ENCODE measurements at regions not wholly inside any gene's neighbourhood (a gene's known extent, or its start where the extent isn't known, plus 50 kb on each side); places are given as distances from the start of the nearest gene placed in this dataset.

GRCh38 chr14:30221546-30221945 lies 293.9 kb upstream of the PRKD1 start:
- no peak for TF ChIP-seq EZH2phosphoT487 (IDR thresholded peaks at IDR 0.05; ENCODE audit: borderline replicate concordance)
- no peak for TF ChIP-seq CTCF (conservative IDR thresholded peaks at IDR 0.05; ENCODE audit: low read length)
- Histone ChIP-seq H3K9me2 (replicated peaks; ENCODE audit: low read depth, low read length) (no peaks in the 10 kb centered on the region), H2AFZ (ENCODE audit: low read length) (no peak overlapping the region)

GRCh38 chr14:30223385-30223785 lies 295.7 kb upstream of the PRKD1 start:
- Histone ChIP-seq H3K4me3 (ENCODE audit: low read length, poor library complexity, severe bottlenecking) (no peak overlapping the region), H3K9me2 (replicated peaks; ENCODE audit: low read depth, low read length) (no peaks in the 10 kb centered on the region), H3F3A (ENCODE audit: low read depth) (no peaks in the 10 kb centered on the region), H4K20me1 (ENCODE audit: insufficient read depth, low read length, poor library complexity, severe bottlenecking) (no peaks in the 10 kb centered on the region), H3K9me3 (ENCODE audit: insufficient read depth, low read depth, low read length) (no peaks in the 10 kb centered on the region), H3K36me3 (ENCODE audit: insufficient read depth, low read length) (no peaks in the 10 kb centered on the region), H3K9ac (ENCODE audit: low read depth, low read length, poor library complexity, severe bottlenecking) (no peak overlapping the region), H3K27me3 (ENCODE audit: insufficient read depth, low read length, poor library complexity, severe bottlenecking) (no peaks in the 10 kb centered on the region), H3K4me1 (ENCODE audit: insufficient read depth, low read length, poor library complexity, severe bottlenecking) (no peaks in the 10 kb centered on the region), H2AFZ (ENCODE audit: low read length) (no peak overlapping the region), H3K79me2 (ENCODE audit: insufficient read depth, low read length) (no peaks in the 10 kb centered on the region), H3K4me2 (ENCODE audit: low read depth, low read length, poor library complexity, severe bottlenecking) (no peak overlapping the region)
- TF ChIP-seq CTCF (conservative IDR thresholded peaks at IDR 0.05; ENCODE audit: low read length) (no peak), EZH2phosphoT487 (IDR thresholded peaks at IDR 0.05; ENCODE audit: borderline replicate concordance) (no peak)

More at GRCh38 chr14:30221546-30221945, 293.9 kb upstream of the PRKD1 start:
- H3F3A ChIP-seq (ENCODE audit: low read depth): no peaks in the 10 kb centered on the region
- H4K20me1 ChIP-seq (ENCODE audit: insufficient read depth, low read length, poor library complexity, severe bottlenecking): no peaks in the 10 kb centered on the region
- no peaks in the 10 kb centered on the region for H3K9me3 ChIP-seq (ENCODE audit: insufficient read depth, low read depth, low read length)
- H3K4me2 ChIP-seq (ENCODE audit: low read depth, low read length, poor library complexity, severe bottlenecking): no peak overlapping the region
- H3K79me2 ChIP-seq (ENCODE audit: insufficient read depth, low read length): no peaks in the 10 kb centered on the region
- no peak overlapping the region for H3K4me3 ChIP-seq (ENCODE audit: low read length, poor library complexity, severe bottlenecking)
- no peak overlapping the region for H3K9ac ChIP-seq (ENCODE audit: low read depth, low read length, poor library complexity, severe bottlenecking)
- no peaks in the 10 kb centered on the region for H3K4me1 ChIP-seq (ENCODE audit: insufficient read depth, low read length, poor library complexity, severe bottlenecking)
- no peaks in the 10 kb centered on the region for H3K36me3 ChIP-seq (ENCODE audit: insufficient read depth, low read length)
- no peaks in the 10 kb centered on the region for H3K27me3 ChIP-seq (ENCODE audit: insufficient read depth, low read length, poor library complexity, severe bottlenecking)

GRCh38 chr14:30223966-30224365 lies 296.3 kb upstream of the PRKD1 start:
- TF ChIP-seq EZH2phosphoT487 (IDR thresholded peaks at IDR 0.05; ENCODE audit: borderline replicate concordance): no peak
- TF ChIP-seq CTCF (conservative IDR thresholded peaks at IDR 0.05; ENCODE audit: low read length): no peak
- no peak overlapping the region for H3K4me2 ChIP-seq (ENCODE audit: low read depth, low read length, poor library complexity, severe bottlenecking)

More at GRCh38 chr14:30223966-30224365, 296.3 kb upstream of the PRKD1 start:
- no peaks in the 10 kb centered on the region for H3K79me2 ChIP-seq (ENCODE audit: insufficient read depth, low read length)
- no peaks in the 10 kb centered on the region for H3F3A ChIP-seq (ENCODE audit: low read depth)
- no peak overlapping the region for H3K4me3 ChIP-seq (ENCODE audit: low read length, poor library complexity, severe bottlenecking)
- no peaks in the 10 kb centered on the region for H4K20me1 ChIP-seq (ENCODE audit: insufficient read depth, low read length, poor library complexity, severe bottlenecking)
- H3K9me2 ChIP-seq (replicated peaks; ENCODE audit: low read depth, low read length): no peaks in the 10 kb centered on the region
- H2AFZ ChIP-seq (ENCODE audit: low read length): no peak overlapping the region
- H3K9me3 ChIP-seq (ENCODE audit: insufficient read depth, low read depth, low read length): no peaks in the 10 kb centered on the region
- H3K4me1 ChIP-seq (ENCODE audit: insufficient read depth, low read length, poor library complexity, severe bottlenecking): no peaks in the 10 kb centered on the region
- no peaks in the 10 kb centered on the region for H3K27me3 ChIP-seq (ENCODE audit: insufficient read depth, low read length, poor library complexity, severe bottlenecking)
- no peaks in the 10 kb centered on the region for H3K36me3 ChIP-seq (ENCODE audit: insufficient read depth, low read length)
- no peak overlapping the region for H3K9ac ChIP-seq (ENCODE audit: low read depth, low read length, poor library complexity, severe bottlenecking)

All from Loucy (cell line).